GM23338 (cell line): ENCODE measurements at regions not wholly inside any gene's neighbourhood (a gene's known extent, or its start where the extent isn't known, plus 50 kb on each side); places are given as distances from the start of the nearest gene placed in this dataset.

ENCODE experiments used
- ATAC-seq: fragments of 200-7000 bp; cut with Tn5 transposase; 3 replicates; pipeline ENCODE4 v1.9.1; 2020
- DNase-seq: peaks from one replicate; pipeline ENCODE4 v3.0.0-alpha.2; 2015; ENCODE audit warnings: low spot score
- H2AFZ ChIP-seq: fragments of 200-600 bp; sonication (generic); 2 replicates; pipeline ENCODE4 v1.8.0; 2016; ENCODE audit warnings: antibody characterized with exemption, mild to moderate bottlenecking, moderate library complexity
- H3F3A ChIP-seq: fragments of 200-600 bp; sonication (generic); replicated peaks from 2 replicates; pipeline ENCODE4 v1.8.0; 2017; ENCODE audit warnings: antibody characterized with exemption, mixed run types, low read depth
- H3K27ac ChIP-seq: fragments of 200-600 bp; sonication (generic); 2 replicates; pipeline ENCODE4 v1.6.1; 2016; ENCODE audit warnings: low read depth
- H3K27me3 ChIP-seq: fragments of 200-600 bp; sonication (generic); 2 replicates; pipeline ENCODE4 v1.8.0; 2016; ENCODE audit warnings: mild to moderate bottlenecking, mixed run types, moderate library complexity; ENCODE audit not compliant: insufficient read depth
- H3K36me3 ChIP-seq: fragments of 200-600 bp; sonication (generic); 2 replicates; pipeline ENCODE4 v1.8.0; 2016; ENCODE audit warnings: mild to moderate bottlenecking; ENCODE audit not compliant: insufficient read depth
- H3K4me1 ChIP-seq: fragments of 200-600 bp; sonication (generic); 2 replicates; pipeline ENCODE4 v1.8.0; 2016; ENCODE audit warnings: mild to moderate bottlenecking, moderate library complexity; ENCODE audit not compliant: insufficient read depth
- H3K4me2 ChIP-seq: fragments of 200-600 bp; sonication (generic); 2 replicates; pipeline ENCODE4 v1.7.1; 2017; ENCODE audit warnings: mixed run types
- H3K4me3 ChIP-seq: fragments of 200-600 bp; sonication (generic); 2 replicates; pipeline ENCODE4 v1.6.1; 2016; ENCODE audit warnings: mixed run types
- H3K79me2 ChIP-seq: fragments of 200-600 bp; sonication (generic); replicated peaks from 2 replicates; pipeline ENCODE4 v1.8.0; 2017; ENCODE audit warnings: mild to moderate bottlenecking; ENCODE audit not compliant: insufficient read depth
- H3K9me2 ChIP-seq: fragments of 200-600 bp; sonication (generic); 2 replicates; pipeline ENCODE4 v1.8.0; 2017; ENCODE audit not compliant: insufficient read depth
- H4K20me1 ChIP-seq: fragments of 200-600 bp; sonication (generic); replicated peaks from 2 replicates; pipeline ENCODE4 v1.8.0; 2017; ENCODE audit warnings: mild to moderate bottlenecking; ENCODE audit not compliant: insufficient read depth
- H3K27ac Mint-ChIP-seq: 2 replicates; pipeline ENCODE4 v1.8.0; 2020; ENCODE audit warnings: inconsistent platforms, mild to moderate bottlenecking, moderate library complexity, mixed read lengths
- H3K27me3 Mint-ChIP-seq: 3 replicates; pipeline ENCODE4 v1.8.0; 2022; ENCODE audit warnings: low read depth, mild to moderate bottlenecking, moderate library complexity, mixed read lengths, inconsistent platforms; ENCODE audit not compliant: insufficient read depth, poor library complexity
- H3K36me3 Mint-ChIP-seq: 3 replicates; pipeline ENCODE4 v1.8.0; 2021; ENCODE audit warnings: low read depth, mild to moderate bottlenecking, inconsistent platforms, moderate library complexity, mixed read lengths
- H3K4me1 Mint-ChIP-seq: 3 replicates; pipeline ENCODE4 v1.8.0; 2020; ENCODE audit warnings: mild to moderate bottlenecking, inconsistent platforms, mixed read lengths
- H3K4me3 Mint-ChIP-seq: 3 replicates; pipeline ENCODE4 v1.8.0; 2021; ENCODE audit warnings: moderate library complexity, mild to moderate bottlenecking, inconsistent platforms, mixed read lengths
- H3K9me3 Mint-ChIP-seq: 3 replicates; pipeline ENCODE4 v1.8.0; 2020; ENCODE audit warnings: moderate library complexity, mild to moderate bottlenecking, inconsistent platforms, mixed read lengths
- CTCF ChIP-seq, 2 experiments: fragments of 200-600 bp in 1 of 2; sonication (generic) in 1 of 2; conservative IDR thresholded peaks; 2 replicates each; pipeline versions ENCODE4 v1.5.1 to v1.6.1; 2016 to 2017; ENCODE audit warnings: antibody characterized with exemption in 2 of 2, low read depth in 2 of 2, mild to moderate bottlenecking in 2 of 2, moderate library complexity in 1 of 2
- EZH2 ChIP-seq: fragments of 200-600 bp; sonication (generic); IDR thresholded peaks from one replicate; pipeline ENCODE4 v1.8.0; 2017; ENCODE audit warnings: antibody characterized with exemption, mild to moderate bottlenecking, low read depth; ENCODE audit not compliant: unreplicated experiment
- EZH2phosphoT487 ChIP-seq: fragments of 200-600 bp; sonication (generic); IDR thresholded peaks from one replicate; pipeline ENCODE4 v1.8.1; 2018; ENCODE audit warnings: antibody characterized with exemption; ENCODE audit not compliant: unreplicated experiment
- POLR2AphosphoS5 ChIP-seq: IDR thresholded peaks from 2 replicates; pipeline ENCODE4 v1.6.1; 2016; ENCODE audit warnings: antibody characterized with exemption, low read depth
- REST ChIP-seq: IDR thresholded peaks from one replicate; pipeline ENCODE4 v1.6.1; 2018; ENCODE audit warnings: antibody characterized with exemption; ENCODE audit not compliant: unreplicated experiment
- ZNF114 ChIP-seq: fragments of 250-450 bp; sonication (Bioruptor Pico); IDR thresholded peaks from 2 replicates; pipeline ENCODE4 v1.5.0; 2020; ENCODE audit warnings: mild to moderate bottlenecking, moderate library complexity
- ZNF462 ChIP-seq: fragments of 250-450 bp; sonication (Bioruptor Pico); IDR thresholded peaks from 2 replicates; pipeline ENCODE4 v1.5.0; 2020; ENCODE audit warnings: mild to moderate bottlenecking, moderate library complexity
- TF ChIP-seq, protein P1 (sequence below): IDR thresholded peaks from 2 replicates; pipeline ENCODE4 v1.6.1; 2016; ENCODE audit warnings: antibody characterized with exemption

GRCh38 chr13:55302568-55302967 lies 1838.2 kb upstream of the PRR20A start:
- Histone ChIP-seq H3K4me1 (no peaks in the 10 kb centered on the region), H3K9me2 (no peaks in the 10 kb centered on the region), H3K4me3 (no peak overlapping the region), H3K79me2 (no peaks in the 10 kb centered on the region), H3K4me2 (no peak overlapping the region), H3K27me3 (no peaks in the 10 kb centered on the region), H4K20me1 (no peaks in the 10 kb centered on the region), H2AFZ (no peak overlapping the region), H3K27ac (no peak overlapping the region), H3F3A (no peaks in the 10 kb centered on the region), H3K36me3 (no peaks in the 10 kb centered on the region)
- no peak overlapping the region for H3K27ac Mint-ChIP-seq
- ATAC-seq = no peak
- no peak for TF ChIP-seq EZH2phosphoT487
- TF ChIP-seq POLR2AphosphoS5 = no peak
- TF ChIP-seq REST = no peak
- TF ChIP-seq, protein P1, sequence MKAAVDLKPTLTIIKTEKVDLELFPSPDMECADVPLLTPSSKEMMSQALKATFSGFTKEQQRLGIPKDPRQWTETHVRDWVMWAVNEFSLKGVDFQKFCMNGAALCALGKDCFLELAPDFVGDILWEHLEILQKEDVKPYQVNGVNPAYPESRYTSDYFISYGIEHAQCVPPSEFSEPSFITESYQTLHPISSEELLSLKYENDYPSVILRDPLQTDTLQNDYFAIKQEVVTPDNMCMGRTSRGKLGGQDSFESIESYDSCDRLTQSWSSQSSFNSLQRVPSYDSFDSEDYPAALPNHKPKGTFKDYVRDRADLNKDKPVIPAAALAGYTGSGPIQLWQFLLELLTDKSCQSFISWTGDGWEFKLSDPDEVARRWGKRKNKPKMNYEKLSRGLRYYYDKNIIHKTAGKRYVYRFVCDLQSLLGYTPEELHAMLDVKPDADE = no peak
- no peak for TF ChIP-seq EZH2
- no peak for TF ChIP-seq ZNF462 (CRISPR knock-in tag)
- TF ChIP-seq ZNF114 = no peak
- TF ChIP-seq CTCF (conservative IDR thresholded peaks at IDR 0.05; ENCODE audit: low read depth in 2 of 2) = no peak
- no peaks in the 10 kb centered on the region for H3K4me1 Mint-ChIP-seq
- no peaks in the 10 kb centered on the region for H3K36me3 Mint-ChIP-seq
- DNase-seq = no peak
- no peaks in the 10 kb centered on the region for H3K9me3 Mint-ChIP-seq
- H3K4me3 Mint-ChIP-seq = no peak overlapping the region
- H3K27me3 Mint-ChIP-seq = peaks cover 2% of the 10 kb centered on the region
